HG02623 (cell line): ENCODE measurements at regions not wholly inside any gene's neighbourhood (a gene's known extent, or its start where the extent isn't known, plus 50 kb on each side); places are given as distances from the start of the nearest gene placed in this dataset.
A peak's percentile ranks its signal among the peaks of the same experiment; 100 is the strongest.
"Not testable (repeated sequence)": the region's sequence is repeated elsewhere in the genome, so short reads cannot be mapped to it uniquely, and the experiment has no call there.

Experiments used
- ATAC-seq: cut with Tn5 transposase; IDR thresholded peaks from one replicate; pipeline ENCODE4 v1.9.1; 2021; ENCODE audit warnings: moderate library complexity; ENCODE audit not compliant: unreplicated experiment

- peak; percentile 86 for ATAC-seq
Measured at GRCh38 chr11:129695571-129696308, 119.9 kb upstream of the TMEM45B start.

- ATAC-seq, result no peak
Measured at GRCh38 chr11:129696309-129696989, 119.2 kb upstream of the TMEM45B start.

- ATAC-seq, result no peak
Measured at GRCh38 chr11:129698212-129698611, 117.4 kb upstream of the TMEM45B start.

GRCh38 chr11:129699711-129700304 lies 115.8 kb upstream of the TMEM45B start:
- ATAC-seq, result no peak

- no peak for ATAC-seq
Measured at GRCh38 chr11:129700701-129701100, 114.9 kb upstream of the TMEM45B start.

GRCh38 chr11:129701706-129702105 lies 113.9 kb upstream of the TMEM45B start:
- no peak for ATAC-seq

- no peak for ATAC-seq
Measured at GRCh38 chr11:129702410-129703398, 112.9 kb upstream of the TMEM45B start.

- ATAC-seq, result no peak
Measured at GRCh38 chr11:129703846-129704245, 111.8 kb upstream of the TMEM45B start.

GRCh38 chr11:129704831-129705230 lies 110.8 kb upstream of the TMEM45B start:
- ATAC-seq, result no peak

GRCh38 chr11:129705341-129705740 lies 110.3 kb upstream of the TMEM45B start:
- no peak for ATAC-seq

- ATAC-seq, result no peak
Measured at GRCh38 chr11:129705933-129706332, 109.7 kb upstream of the TMEM45B start.

GRCh38 chr11:129709801-129710398 lies 105.7 kb upstream of the TMEM45B start:
- ATAC-seq, result no peak

- no peak for ATAC-seq
Measured at GRCh38 chr11:129710423-129710822, 105.2 kb upstream of the TMEM45B start.

- ATAC-seq, result no peak
Measured at GRCh38 chr11:129711760-129712159, 103.9 kb upstream of the TMEM45B start.

- ATAC-seq, result not testable (repeated sequence)
Measured at GRCh38 chr11:129712486-129713240, 103.0 kb upstream of the TMEM45B start.

GRCh38 chr11:129719037-129719436 lies 96.6 kb upstream of the TMEM45B start:
- ATAC-seq, result no peak

- no peak for ATAC-seq
Measured at GRCh38 chr11:129720156-129720555, 95.5 kb upstream of the TMEM45B start.

GRCh38 chr11:129720994-129721393 lies 94.7 kb upstream of the TMEM45B start:
- no peak for ATAC-seq

- ATAC-seq, result no peak
Measured at GRCh38 chr11:129721685-129722084, 94.0 kb upstream of the TMEM45B start.

- no peak for ATAC-seq
Measured at GRCh38 chr11:129722529-129722928, 93.1 kb upstream of the TMEM45B start.
